HFFc6 (cell line): ENCODE measurements at regions not wholly inside any gene's neighbourhood (a gene's known extent, or its start where the extent isn't known, plus 50 kb on each side); places are given as distances from the start of the nearest gene placed in this dataset.

Experiments
- DNase-seq: peaks from one replicate; pipeline ENCODE4 v3.0.0-alpha.2; 2018
- H3K27ac Mint-ChIP-seq: 2 replicates; pipeline ENCODE4 v1.8.0; 2020; ENCODE audit warnings: mild to moderate bottlenecking, mixed read lengths
- H3K27me3 Mint-ChIP-seq: 2 replicates; pipeline ENCODE4 v1.8.0; 2021; ENCODE audit warnings: mild to moderate bottlenecking, moderate library complexity, mixed read lengths; ENCODE audit not compliant: insufficient read depth
- H3K36me3 Mint-ChIP-seq: 2 replicates; pipeline ENCODE4 v1.8.0; 2021; ENCODE audit warnings: low read depth, mixed read lengths
- H3K4me1 Mint-ChIP-seq: 2 replicates; pipeline ENCODE4 v1.8.0; 2020; ENCODE audit warnings: low read depth, mixed read lengths
- H3K4me3 Mint-ChIP-seq: 2 replicates; pipeline ENCODE4 v1.8.0; 2020; ENCODE audit warnings: mild to moderate bottlenecking, moderate library complexity, mixed read lengths
- H3K9me3 Mint-ChIP-seq: 2 replicates; pipeline ENCODE4 v1.8.0; 2020; ENCODE audit warnings: mild to moderate bottlenecking, mixed read lengths
- TF ChIP-seq, protein P1 (sequence below): fragments of 200-600 bp; sonication (generic); IDR thresholded peaks from 2 replicates; pipeline ENCODE4 v1.5.0; 2021; ENCODE audit warnings: antibody characterized with exemption, mild to moderate bottlenecking

DNA sequence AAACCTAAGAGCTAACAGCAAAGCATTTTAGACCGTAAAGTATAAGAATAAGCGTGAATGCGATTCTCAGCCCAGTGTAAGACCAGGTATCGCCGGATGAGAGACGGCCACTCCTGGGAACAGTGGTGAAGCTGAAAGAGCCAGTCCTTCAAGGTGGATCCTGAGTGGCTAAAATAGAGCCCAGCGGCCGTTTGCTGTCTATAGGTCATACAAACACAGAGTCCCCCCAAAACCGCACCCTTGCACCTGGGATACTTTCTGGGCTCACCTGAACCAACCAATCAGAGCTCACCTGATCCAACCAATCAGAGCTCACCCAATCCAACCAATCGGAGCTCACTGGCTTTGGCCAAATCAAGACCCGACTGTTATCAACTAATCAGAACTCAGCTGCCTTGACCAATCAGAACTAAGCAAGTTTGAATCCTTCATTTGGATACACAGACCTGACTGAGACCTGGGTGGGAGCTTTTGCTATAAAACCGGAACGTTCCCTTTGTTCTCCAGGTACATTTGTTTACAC is 248.2 kb downstream of the DLL1 start:
- H3K4me3 Mint-ChIP-seq, result no peak overlapping the region
- H3K36me3 Mint-ChIP-seq, result peaks cover 4% of the 10 kb centered on the region; the same call in 1 of the 2 replicates
- H3K4me1 Mint-ChIP-seq, result no peaks in the 10 kb centered on the region
- peaks cover 64% of the 10 kb centered on the region for H3K9me3 Mint-ChIP-seq
- H3K27ac Mint-ChIP-seq, result no peak overlapping the region
- no peak for DNase-seq
- TF ChIP-seq, protein P1, sequence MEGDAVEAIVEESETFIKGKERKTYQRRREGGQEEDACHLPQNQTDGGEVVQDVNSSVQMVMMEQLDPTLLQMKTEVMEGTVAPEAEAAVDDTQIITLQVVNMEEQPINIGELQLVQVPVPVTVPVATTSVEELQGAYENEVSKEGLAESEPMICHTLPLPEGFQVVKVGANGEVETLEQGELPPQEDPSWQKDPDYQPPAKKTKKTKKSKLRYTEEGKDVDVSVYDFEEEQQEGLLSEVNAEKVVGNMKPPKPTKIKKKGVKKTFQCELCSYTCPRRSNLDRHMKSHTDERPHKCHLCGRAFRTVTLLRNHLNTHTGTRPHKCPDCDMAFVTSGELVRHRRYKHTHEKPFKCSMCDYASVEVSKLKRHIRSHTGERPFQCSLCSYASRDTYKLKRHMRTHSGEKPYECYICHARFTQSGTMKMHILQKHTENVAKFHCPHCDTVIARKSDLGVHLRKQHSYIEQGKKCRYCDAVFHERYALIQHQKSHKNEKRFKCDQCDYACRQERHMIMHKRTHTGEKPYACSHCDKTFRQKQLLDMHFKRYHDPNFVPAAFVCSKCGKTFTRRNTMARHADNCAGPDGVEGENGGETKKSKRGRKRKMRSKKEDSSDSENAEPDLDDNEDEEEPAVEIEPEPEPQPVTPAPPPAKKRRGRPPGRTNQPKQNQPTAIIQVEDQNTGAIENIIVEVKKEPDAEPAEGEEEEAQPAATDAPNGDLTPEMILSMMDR, result no peak
- H3K27me3 Mint-ChIP-seq, result no peaks in the 10 kb centered on the region; the same call in 1 of the 2 replicates

DNA sequence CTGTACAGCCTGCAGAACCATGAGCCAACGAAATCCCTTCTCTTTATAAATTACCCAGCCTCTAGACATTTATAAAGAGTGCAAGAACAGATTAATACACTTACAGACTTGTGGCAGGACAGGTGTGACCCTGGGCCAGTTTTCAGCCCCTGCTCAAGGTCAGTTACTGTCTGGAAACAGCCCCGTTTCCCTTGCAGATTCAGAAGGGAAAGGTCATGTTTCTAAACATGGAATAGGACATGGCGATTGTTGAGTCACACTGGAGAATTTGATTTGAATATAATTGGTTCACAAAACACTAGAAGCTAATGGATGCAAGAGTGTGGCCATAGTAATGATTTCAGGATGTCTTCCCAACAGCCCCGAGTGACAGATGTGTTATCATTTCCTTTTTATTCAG is 248.8 kb downstream of the DLL1 start:
- Mint-ChIP-seq H3K27me3 (no peaks in the 10 kb centered on the region; the same call in 1 of the 2 replicates), H3K4me1 (no peaks in the 10 kb centered on the region), H3K4me3 (no peak overlapping the region), H3K27ac (no peak overlapping the region), H3K9me3 (peaks cover 64% of the 10 kb centered on the region), H3K36me3 (peaks cover 4% of the 10 kb centered on the region; the same call in 1 of the 2 replicates)
- DNase-seq, result no peak
- TF ChIP-seq, protein P1, result no peak

DNA sequence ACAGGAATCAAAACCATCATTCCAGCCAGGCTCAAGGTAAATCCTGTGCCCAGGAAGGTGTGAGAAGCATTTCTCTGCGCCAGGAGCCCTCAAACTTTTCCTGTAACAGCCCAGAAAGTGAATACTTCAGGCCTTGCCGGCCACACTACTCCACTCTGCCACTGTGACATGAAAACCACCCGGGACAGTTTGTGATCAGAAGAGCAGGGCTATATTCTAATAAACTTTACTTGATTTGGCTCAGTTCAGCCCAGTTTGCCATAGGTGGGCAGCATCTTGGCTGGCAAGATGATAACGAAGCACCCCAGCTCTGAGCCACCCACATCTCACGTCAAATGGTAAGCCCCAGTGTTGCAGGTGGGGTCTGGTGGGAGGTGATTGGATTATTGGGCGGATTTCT is 249.4 kb downstream of the DLL1 start:
- H3K36me3 Mint-ChIP-seq, result peaks cover 8% of the 10 kb centered on the region
- no peak overlapping the region for H3K4me3 Mint-ChIP-seq
- H3K4me1 Mint-ChIP-seq, result no peaks in the 10 kb centered on the region
- no peak for DNase-seq
- peaks cover 64% of the 10 kb centered on the region for H3K9me3 Mint-ChIP-seq
- peaks cover 1% of the 10 kb centered on the region for H3K27me3 Mint-ChIP-seq
- TF ChIP-seq, protein P1, result no peak
- no peak overlapping the region for H3K27ac Mint-ChIP-seq

DNA sequence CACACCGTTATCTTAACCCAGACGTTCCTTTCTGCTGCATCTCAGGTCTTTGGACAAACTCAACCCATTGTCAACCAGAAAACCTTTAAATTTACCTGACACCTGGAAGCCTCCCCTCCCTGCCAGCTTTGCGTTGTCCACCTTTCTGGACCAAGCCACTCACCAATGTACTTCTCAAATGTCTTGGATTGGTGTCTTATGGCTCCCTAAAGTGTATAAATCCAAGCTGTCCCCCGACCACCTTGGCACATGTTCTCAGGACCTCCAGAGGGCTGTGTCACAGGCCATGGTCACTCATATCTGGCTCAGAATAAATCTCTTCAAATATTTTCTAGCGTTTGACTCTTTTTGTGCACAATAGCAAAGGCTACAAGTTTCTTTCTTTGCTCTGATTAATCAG is 250.0 kb downstream of the DLL1 start:
- TF ChIP-seq, protein P1, result no peak
- Mint-ChIP-seq H3K4me1 (no peaks in the 10 kb centered on the region), H3K36me3 (peaks cover 12% of the 10 kb centered on the region), H3K27me3 (peaks cover 1% of the 10 kb centered on the region), H3K9me3 (peaks cover 64% of the 10 kb centered on the region), H3K4me3 (no peak overlapping the region), H3K27ac (no peak overlapping the region)
- no peak for DNase-seq

- Mint-ChIP-seq H3K36me3 (peaks cover 9% of the 10 kb centered on the region), H3K4me1 (no peaks in the 10 kb centered on the region), H3K27ac (no peak overlapping the region), H3K4me3 (no peak overlapping the region), H3K9me3 (peaks cover 63% of the 10 kb centered on the region), H3K27me3 (peaks cover 1% of the 10 kb centered on the region)
- TF ChIP-seq, protein P1, result no peak
- DNase-seq, result no peak
Observed at GRCh38 chr6:170040115-170040500, 250.8 kb downstream of the DLL1 start.
